ENCODE measurements at regions not wholly inside any gene's neighbourhood (a gene's known extent, or its start where the extent isn't known, plus 50 kb on each side); places are given as distances from the start of the nearest gene placed in this dataset.

DNA sequence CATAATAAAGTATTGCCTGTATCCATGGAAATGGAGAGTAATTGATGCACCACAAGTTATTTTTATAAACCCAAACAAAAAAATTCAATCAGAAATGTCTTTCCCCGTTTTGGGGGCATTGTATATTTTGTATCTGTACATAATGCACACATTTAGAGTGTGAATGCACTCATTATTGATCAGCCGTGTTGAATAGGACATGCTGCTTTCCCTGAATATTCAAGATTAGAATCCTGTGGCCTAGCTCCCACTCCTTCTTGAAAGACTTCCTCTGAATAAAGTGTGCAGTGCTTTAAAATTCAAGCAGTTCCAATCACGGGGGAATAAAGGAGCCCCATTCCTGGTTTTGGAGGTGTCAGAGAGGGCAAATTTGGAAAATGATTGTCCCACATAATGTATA is 103.8 kb upstream of the TOX3 start:
- no peak for DNase-seq (ENCODE audit: low read depth in 2 of 2)

DNA sequence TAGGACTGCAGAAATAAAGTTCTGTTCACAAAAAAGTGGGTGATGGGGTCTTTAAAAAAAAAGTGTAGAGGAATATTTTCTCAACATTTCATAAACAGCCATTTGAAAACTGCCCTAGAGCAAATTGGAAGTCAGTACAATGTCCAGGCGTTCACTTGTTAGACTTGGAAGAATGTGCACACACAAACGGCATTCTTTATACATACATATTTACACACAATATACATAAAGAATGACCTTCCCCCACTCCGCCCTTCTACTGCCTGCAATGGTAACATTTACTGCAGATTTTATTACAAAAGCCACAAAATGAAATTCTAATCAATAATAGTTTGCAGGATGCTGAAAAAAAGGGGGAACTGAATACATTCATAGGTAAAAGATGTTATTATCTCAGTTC is 103.4 kb upstream of the TOX3 start:
- DNase-seq (ENCODE audit: low read depth in 2 of 2): no peak

DNA sequence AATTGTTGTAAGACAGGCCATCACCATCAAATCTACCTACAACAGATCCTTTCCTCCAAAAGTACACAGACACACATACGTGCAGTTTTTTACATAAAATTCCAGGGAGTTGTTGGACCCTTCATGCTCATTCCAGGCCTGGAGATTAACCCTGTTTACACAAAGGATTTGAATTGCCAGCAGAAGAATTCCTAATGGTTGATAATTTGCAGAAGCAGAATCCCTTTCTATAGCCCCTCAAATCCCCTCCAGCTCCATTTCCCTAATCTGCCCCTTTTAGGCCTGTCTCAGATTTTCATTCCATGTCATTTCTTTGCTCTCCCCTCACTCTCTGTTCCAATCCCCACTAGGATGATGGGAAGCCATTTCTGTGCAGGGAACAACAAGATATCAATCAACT is 102.9 kb upstream of the TOX3 start:
- no peak for DNase-seq (ENCODE audit: low read depth in 2 of 2)

DNA sequence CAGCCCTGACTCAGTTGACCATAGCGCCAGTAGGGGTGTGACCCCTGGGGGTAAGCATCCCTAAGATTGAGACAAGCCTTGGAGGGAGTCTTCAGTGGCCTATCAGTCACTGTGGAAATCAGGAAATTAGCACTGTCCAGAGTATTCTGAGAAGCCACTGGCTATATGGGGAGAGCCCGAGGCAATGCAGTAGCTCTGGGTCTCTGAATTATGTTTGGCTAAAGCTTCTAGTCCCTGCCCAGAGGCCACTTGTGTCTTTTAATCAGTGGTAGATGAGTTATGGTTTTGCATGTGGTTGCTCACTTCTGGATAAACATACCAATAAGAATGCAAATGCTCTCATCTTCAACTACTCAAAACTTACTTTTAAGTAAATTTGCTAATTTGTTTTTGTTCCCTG is 100.6 kb upstream of the TOX3 start:
- no peak for DNase-seq (ENCODE audit: low read depth in 2 of 2)

DNA sequence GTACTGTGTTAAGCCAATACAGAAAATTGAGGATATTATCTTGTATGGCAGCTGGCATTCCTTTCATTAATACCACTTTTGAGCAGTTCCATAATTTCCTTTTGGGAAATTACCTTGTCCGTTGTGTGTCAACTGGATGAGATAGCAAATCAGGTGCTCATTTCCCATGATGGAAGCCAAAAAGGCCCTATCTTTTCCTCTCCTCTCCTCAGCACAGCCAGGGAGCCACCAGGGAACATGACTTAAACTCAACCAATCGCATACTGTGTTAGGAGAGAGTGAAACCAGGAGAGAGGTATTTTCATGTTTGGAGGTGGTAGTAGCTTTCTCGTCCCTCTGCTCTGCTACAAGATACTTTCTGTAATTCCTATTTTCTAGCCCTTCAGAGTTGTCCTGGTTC is 96.1 kb upstream of the TOX3 start:
- no peak for DNase-seq (ENCODE audit: low read depth in 2 of 2)

DNA sequence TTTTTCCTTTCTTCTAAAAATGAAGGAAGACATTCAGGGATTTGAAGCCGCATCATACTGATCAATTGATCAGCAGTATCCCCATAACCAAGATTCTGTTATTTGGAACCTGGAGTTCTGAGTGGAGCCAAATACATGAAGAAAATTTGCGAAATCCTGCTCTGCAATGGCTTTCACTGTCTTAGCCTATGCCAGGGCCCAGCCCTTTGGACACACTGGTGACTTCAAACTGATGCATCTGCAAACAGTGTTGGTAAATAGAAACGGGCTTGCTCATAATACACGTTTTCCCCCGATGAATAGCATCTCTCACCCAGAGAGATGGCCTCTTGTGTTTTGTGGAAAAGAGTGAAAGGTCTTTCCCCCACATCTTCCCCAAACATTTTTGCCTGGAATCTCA is 87.6 kb upstream of the TOX3 start:
- no peak for DNase-seq (ENCODE audit: low read depth in 2 of 2)

DNA sequence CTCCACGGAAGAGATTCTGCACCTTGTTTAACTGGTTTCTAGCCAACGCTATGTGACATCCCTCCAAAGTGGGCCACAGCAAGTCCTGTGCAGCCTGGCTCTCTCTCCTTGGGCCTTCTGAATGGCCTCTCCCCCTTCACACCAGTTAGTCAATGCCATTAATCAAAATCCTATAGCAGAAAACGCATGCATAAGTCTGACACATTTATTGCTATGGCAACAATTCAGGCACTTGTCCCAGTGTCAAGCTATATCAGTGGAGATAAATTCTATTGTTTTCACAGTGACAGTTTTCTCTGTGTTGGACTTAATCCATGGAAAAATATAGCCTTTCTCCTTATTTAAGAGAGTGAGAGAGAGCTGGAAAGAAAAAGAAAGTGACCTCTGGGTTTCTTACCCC is 87.2 kb upstream of the TOX3 start:
- DNase-seq (ENCODE audit: low read depth in 2 of 2): no peak

DNA sequence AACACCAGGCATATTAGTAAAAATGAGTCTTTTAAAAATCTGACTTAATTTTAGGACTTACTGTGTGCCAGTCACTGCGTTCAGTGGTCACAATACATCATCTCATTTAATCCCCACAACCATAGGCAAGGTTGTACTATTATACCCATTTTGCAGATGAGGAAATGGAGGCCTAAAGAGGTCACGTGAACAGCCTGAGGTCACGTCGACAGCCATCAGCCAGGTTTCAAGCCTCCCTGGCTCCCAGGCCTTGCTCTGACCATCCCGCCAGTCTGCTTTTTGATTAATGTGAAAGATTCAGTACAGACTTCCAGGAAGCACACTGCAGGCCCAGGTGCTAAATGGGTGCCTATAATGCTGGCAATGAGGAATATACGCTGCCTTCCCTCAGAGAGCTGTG is 86.3 kb upstream of the TOX3 start:
- no peak for DNase-seq (ENCODE audit: low read depth in 2 of 2)

DNA sequence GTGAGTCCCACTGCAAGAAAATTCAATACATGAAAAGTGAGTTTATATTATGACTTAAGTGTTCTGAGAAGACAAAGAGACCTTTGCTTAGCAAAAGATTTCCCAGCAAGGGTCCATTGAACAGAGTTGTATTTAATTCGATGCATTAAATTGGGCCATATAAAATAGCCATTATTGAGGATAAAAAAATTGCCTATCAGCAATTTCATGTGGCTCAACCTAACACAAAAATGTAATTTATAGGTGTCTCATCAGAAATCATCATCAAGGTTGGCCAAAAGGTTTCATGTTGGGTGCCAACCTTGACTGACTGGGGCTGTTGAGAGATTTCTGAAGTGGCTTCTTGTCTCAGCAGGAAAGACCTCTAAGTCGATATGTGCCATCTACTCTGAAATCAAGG is 84.8 kb upstream of the TOX3 start:
- no peak for DNase-seq (ENCODE audit: low read depth in 2 of 2)

DNA sequence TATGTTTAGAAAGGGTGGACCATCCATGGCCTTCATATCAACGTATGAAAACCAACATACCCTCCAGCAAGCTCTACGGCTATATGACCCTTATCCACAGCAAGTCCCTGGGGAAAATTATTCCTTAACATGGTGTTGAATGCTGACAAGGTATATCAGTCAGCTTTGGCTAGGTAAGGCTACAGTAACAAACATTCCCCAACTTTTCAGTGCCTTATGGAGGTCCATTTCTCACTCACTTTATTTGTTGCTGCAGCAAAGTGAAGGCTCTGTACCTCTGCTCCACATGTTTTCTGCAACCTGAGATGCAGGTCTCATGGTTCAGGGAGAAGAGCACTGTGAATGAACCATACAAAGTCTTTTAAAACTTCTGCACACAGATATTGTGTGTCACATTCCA is 83.8 kb upstream of the TOX3 start:
- no peak for DNase-seq (ENCODE audit: low read depth in 2 of 2)

DNA sequence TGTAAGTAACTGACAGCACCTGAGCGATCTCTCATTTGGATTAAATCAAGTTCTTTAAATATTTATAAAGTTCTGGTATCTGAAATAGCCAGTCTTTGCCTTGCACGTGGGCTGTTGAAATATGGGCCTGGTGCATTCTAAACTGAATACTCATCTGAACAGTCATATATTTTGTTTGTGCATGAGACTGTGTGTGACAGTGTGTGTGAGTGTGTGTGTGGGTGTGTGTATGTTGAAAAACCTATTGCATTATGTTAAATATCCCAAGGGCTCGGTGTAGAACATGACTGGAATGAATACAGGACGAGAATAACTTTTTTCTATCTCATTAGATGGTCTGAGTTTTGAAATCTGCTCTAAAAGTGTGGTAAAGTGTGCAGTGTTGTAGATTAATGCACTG is 82.4 kb upstream of the TOX3 start:
- DNase-seq (ENCODE audit: low read depth in 2 of 2): no peak

DNA sequence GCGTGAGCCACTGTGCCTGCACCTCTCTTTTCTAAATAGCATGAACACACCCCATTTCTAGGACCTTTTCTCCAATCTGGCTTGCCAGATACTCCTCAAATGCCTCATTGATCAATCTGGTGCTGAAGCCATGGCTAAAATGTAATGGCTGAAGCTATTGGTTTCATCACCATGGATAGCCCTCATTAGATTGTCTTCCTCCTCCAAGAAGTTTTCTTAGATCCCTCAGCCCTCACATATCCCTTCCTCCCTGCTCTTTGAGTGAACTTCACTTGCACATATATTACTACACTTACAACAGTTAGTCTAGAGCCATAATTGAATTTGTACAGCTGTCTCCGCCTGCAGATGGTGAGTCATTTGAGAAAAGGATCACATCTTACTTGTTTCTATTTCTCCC is 77.9 kb upstream of the TOX3 start:
- DNase-seq (ENCODE audit: low read depth in 2 of 2): no peak

DNA sequence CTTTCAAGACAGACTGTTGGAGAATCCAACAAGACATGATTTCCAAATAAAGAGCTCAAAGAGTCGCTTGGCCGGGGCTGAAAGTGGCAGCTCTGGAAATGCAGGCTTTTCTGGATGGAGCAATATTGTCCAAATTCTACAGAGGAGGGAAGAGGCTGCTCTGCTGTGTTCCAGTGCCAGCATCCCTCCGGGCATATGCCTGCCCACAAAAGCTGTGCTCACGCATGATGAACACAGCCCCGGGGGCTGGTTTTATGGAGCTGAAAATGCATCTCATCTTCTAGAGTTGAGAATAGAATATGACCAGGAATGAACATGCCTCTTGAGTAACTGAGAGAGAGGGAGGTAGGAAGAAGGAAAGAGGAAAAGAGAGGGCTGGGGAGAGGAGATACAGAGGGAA is 74.7 kb upstream of the TOX3 start:
- no peak for DNase-seq (ENCODE audit: low read depth in 2 of 2)

DNA sequence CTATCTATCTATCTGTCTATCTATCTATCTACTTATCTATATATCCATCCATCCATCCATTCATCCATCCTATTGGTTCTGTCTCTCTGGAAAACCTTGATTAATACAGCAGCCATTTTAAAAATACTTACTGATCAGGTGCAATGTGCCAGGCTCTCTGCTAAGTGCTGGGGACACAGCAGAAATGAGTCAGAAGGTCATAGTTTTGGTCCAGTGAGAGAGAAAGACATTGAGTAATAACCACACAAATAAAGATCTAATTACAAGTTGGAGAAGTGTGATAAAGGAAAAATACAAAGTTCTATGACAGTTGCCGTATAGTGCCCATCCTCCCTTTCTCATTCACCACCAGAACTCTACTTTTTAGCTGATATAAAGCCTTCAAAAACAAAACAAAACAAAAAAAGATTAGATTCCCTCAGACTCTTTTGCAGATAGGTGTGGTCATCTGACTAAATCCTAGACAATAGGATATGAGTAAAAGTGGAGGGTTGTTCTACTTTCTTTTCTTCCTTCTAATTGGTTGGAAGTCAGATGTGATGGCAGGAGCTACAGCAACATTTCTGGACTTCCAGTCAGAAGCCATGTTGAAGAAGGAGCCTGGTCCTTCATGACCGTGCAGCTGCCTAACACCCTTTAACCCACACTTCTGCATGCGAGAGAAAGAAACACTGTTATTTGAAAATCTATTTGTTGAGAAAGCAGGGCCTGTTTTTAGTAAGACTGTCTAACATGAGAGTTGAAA is 72.0 kb upstream of the TOX3 start:
- DNase-seq (ENCODE audit: low read depth in 2 of 2): no peak

DNA sequence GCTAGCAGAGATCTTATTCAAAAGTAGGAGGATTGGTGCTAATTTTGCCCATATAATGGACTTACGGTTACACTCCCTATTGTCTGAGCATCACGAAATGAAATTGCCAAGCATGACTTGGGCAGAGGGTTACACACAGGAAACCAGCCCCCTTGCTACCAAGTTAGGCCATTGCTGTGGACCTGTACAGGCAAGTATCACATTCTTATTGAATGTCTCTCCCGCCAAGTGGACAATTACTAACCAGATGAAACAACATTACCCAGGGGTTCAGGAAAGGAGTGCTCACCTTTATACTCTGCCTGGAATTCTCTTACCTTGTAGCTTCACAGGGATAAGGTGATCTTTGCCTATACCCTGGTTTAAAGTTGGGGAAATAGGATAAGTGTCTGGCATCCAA is 70.6 kb upstream of the TOX3 start:
- DNase-seq (ENCODE audit: low read depth in 2 of 2): no peak

DNA sequence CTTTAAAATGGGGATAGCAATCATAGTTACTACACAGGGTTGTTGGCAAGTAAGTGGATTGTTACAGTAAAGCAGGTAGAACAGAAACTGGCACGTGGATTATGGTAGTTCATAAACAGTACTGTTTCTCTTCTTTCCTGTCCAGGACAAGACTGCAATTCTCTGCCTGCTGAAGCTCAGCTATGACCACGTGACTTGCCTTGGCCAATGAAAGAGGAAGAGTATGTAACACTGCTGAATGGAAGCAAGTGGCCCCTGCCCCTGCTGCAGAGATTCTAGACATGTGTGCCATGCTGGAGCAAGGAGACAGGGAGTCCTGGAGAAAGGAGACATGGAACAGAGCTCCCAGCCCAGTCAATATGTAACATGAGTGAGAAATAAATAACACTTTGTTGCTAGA is 66.6 kb upstream of the TOX3 start:
- no peak for DNase-seq (ENCODE audit: low read depth in 2 of 2)

DNA sequence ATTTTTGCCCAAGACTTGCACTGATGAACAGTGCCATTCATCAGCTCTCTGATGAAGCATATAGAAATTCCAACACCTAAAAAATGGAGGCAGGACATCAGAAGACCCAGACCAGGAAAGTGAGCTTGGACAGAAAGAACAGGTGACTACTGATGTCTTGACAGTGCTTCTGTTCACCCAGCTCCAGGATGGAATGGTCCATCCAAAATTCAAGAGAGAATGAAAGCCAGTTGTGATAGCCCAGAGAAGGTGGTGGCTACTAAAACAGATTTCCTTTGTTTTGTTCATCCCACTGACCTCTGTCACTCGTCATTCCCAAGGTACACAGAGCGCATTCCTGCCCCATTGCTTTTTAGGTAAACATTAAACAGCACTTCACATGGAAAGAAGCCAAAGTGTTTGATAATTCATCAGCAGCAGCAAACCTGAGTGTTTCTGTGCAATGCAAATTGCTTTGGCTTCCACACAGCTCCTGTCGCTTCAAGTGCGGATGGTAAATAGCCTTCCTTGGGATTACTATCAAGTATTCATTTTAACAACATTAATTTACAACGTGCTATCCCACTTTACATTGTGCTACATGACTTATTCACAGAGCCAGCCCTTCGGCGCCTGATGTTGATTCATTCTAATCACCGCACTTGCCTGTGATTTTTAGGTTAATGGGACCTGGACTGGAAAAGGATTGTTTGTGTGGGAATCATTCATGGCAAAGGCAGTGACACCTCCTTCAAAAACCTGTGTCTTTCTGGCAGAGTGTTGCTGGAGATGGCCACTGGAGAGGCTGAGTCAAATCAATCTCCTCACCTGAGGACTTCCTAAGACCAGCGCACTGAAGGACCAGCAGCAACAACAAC is 65.1 kb upstream of the TOX3 start:
- no peak for DNase-seq (ENCODE audit: low read depth in 2 of 2)

DNA sequence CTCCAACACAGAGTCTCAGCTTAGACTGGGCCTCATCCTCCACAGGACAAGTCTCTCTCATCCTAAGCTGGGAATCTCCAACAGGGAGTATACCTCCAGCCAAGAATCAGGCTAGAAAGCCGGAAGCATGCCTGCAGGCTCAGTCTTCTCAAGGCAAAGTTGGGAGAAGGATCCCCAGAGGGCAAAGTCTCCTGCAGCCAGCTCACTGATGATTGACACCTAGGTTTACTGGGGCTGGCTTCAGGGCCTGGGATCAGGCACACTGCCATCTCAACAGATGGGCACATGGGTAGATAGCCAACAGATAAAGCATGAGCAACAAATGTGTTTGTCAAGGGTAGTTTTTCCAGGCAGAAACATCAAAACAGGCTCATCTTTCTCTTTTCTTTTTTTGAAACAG is 56.1 kb upstream of the TOX3 start:
- no peak for DNase-seq (ENCODE audit: low read depth in 2 of 2)

DNA sequence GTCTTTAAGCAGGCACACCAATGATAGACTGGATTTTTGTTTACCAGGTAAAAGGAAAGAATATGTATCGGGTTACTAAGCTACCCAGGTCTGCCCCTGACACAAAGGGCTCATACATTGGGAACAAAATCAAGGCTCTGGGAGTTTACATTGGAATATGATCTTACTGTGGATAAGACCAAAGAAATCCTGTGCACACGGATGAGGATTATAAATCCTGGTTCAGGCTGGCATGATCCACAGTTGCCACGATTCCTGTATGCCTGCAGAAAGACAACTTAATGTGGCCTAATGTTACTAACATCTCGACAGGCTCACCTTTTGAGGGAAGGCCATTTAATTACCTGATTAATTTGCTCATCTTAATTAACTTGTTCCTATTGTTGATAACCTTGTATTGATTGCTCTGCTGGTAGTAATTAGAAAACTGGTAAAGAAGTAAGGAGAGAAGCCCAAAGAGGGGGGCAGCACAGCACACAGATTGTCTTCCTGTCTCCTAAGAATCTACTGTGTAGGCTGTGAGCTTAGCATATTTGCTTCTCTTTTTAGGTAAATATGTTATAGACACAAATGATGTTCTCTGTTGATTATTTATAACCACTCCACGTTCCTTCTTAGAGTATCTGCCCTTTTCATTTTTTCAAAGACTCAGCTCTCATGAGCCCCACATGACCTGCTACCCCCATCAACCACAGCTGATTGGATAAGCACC is 51.0 kb upstream of the TOX3 start:
- no peak for DNase-seq (ENCODE audit: low read depth in 2 of 2)

DNA sequence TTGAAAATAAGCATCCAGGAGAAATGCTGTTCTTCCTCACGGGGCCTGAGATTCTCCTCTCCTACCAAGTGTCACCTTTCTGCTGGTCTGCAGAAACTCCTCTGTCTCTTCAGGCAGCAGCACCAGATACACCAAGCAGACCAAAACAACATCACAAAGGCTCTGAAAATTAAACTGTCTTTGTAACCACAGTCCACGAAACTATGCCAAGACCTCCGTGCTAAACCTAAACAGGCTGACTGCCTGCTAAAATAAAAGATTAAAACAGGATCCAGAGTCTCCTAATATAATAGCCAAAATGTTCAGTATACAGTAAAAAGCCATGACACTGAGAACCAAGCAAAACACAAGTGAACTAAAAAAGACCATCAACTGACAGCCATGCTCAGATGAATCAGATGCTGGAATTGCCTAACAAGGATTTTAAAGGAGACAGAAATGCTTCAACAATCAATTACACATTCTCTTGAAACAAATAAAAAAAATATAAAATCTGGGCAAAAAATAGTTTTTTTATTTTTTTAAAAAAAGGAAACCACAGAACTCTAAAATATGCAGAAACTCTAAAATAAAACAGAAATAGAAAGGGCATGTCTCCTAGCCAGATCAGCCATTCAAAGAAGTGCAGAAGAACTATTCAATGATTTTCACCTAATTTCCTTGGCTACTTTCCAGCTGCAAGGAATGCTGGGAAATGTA is 50.3 kb upstream of the TOX3 start:
- no peak for DNase-seq (ENCODE audit: low read depth in 2 of 2)

All from stimulated activated CD8-positive, alpha-beta memory T cell treated with anti-CD3 and anti-CD28 coated beads, Interleukin-15, amount 100 ng/mL, for 48 hours (primary cell).